SK-N-SH treated with all-trans-retinoic acid at 6 μM for 48 hours (cell line): ENCODE measurements at regions not wholly inside any gene's neighbourhood (a gene's known extent, or its start where the extent isn't known, plus 50 kb on each side); places are given as distances from the start of the nearest gene placed in this dataset.

Experiments used
- ARNTL ChIP-seq: fragments of 450-650 bp; formaldehyde crosslinking; IDR thresholded peaks from 2 replicates; pipeline ENCODE4 v1.5.0; 2020; ENCODE audit warnings: low read depth, mild to moderate bottlenecking, moderate library complexity, borderline replicate concordance
- BACH2 ChIP-seq: fragments of 250-450 bp; sonication (Bioruptor Pico); IDR thresholded peaks from 2 replicates; pipeline ENCODE4 v1.9.0; 2021; ENCODE audit warnings: mild to moderate bottlenecking, borderline replicate concordance
- CREB5 ChIP-seq: fragments of 250-450 bp; sonication (Bioruptor Pico); IDR thresholded peaks from 2 replicates; pipeline ENCODE4 v1.5.1; 2020; ENCODE audit warnings: low read depth, mild to moderate bottlenecking, moderate library complexity
- CSDC2 ChIP-seq: fragments of 250-450 bp; sonication (Bioruptor Pico); IDR thresholded peaks from 2 replicates; pipeline ENCODE4 v1.5.0; 2020; ENCODE audit warnings: mild to moderate bottlenecking, moderate library complexity
- GLIS3 ChIP-seq: fragments of 250-450 bp; sonication (Bioruptor Pico); IDR thresholded peaks from 2 replicates; pipeline ENCODE4 v1.5.0; 2020; ENCODE audit warnings: mild to moderate bottlenecking, moderate library complexity
- ISL1 ChIP-seq: fragments of 250-450 bp; sonication (Bioruptor Pico); IDR thresholded peaks from 2 replicates; pipeline ENCODE4 v2.1.2; 2022; ENCODE audit warnings: mild to moderate bottlenecking, moderate library complexity
- POU6F1 ChIP-seq: fragments of 250-450 bp; sonication (Bioruptor Pico); IDR thresholded peaks from 2 replicates; pipeline ENCODE4 v1.8.0; 2021; ENCODE audit warnings: low read depth, mild to moderate bottlenecking, moderate library complexity, borderline replicate concordance
- RARB ChIP-seq: fragments of 250-450 bp; sonication (Bioruptor Pico); IDR thresholded peaks from 2 replicates; pipeline ENCODE4 v1.8.0; 2021; ENCODE audit warnings: mild to moderate bottlenecking, moderate library complexity
- SNAI2 ChIP-seq: fragments of 250-450 bp; sonication (Bioruptor Pico); IDR thresholded peaks from 2 replicates; pipeline ENCODE4 v1.5.0; 2020; ENCODE audit warnings: mild to moderate bottlenecking, moderate library complexity
- TCF4 ChIP-seq: fragments of 250-450 bp; sonication (Bioruptor Pico); IDR thresholded peaks from 2 replicates; pipeline ENCODE4 v1.8.0; 2021; ENCODE audit warnings: mild to moderate bottlenecking, moderate library complexity, borderline replicate concordance
- ZFP30 ChIP-seq: fragments of 450-650 bp; formaldehyde crosslinking; IDR thresholded peaks from 2 replicates; pipeline ENCODE4 v1.5.0; 2022; ENCODE audit warnings: mild to moderate bottlenecking, moderate library complexity
- ZNF565 ChIP-seq: fragments of 450-650 bp; formaldehyde crosslinking; conservative IDR thresholded peaks from 2 replicates; pipeline ENCODE4 v1.5.0; 2020; ENCODE audit warnings: low read depth, mild to moderate bottlenecking, moderate library complexity
- ZNF70 ChIP-seq: fragments of 450-650 bp; formaldehyde crosslinking; IDR thresholded peaks from 2 replicates; pipeline ENCODE4 v1.5.0; 2020; ENCODE audit warnings: mild to moderate bottlenecking, moderate library complexity
- TF ChIP-seq, protein P1 (sequence below): fragments of 250-450 bp; sonication (Bioruptor Pico); IDR thresholded peaks from 2 replicates; pipeline ENCODE4 v1.8.0; 2020; ENCODE audit warnings: mild to moderate bottlenecking, moderate library complexity, borderline replicate concordance

DNA sequence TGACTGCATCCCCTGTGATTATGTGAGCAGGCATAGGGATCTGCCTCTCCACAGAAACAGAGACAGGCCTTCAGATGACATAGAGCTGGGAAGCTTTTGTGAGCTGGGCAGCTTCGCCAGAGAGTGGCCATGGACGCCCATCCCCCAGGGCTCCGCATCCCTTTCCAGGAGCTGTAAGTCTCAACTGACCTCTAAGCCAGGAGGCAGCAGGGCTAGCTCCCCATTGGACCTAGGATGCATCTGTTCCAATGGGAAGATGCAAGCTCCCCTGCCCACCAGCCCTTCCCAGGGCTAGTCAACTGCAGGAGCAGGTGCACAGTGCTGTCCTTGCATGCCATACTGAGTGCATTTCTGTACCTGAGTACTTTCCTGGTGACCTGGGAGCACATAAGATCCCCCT lies 663.6 kb downstream of the RNF144B start:
- TF ChIP-seq, protein P1, sequence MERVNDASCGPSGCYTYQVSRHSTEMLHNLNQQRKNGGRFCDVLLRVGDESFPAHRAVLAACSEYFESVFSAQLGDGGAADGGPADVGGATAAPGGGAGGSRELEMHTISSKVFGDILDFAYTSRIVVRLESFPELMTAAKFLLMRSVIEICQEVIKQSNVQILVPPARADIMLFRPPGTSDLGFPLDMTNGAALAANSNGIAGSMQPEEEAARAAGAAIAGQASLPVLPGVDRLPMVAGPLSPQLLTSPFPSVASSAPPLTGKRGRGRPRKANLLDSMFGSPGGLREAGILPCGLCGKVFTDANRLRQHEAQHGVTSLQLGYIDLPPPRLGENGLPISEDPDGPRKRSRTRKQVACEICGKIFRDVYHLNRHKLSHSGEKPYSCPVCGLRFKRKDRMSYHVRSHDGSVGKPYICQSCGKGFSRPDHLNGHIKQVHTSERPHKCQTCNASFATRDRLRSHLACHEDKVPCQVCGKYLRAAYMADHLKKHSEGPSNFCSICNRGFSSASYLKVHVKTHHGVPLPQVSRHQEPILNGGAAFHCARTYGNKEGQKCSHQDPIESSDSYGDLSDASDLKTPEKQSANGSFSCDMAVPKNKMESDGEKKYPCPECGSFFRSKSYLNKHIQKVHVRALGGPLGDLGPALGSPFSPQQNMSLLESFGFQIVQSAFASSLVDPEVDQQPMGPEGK (CRISPR knock-in tag): no peak
- no peak for TF ChIP-seq BACH2 (CRISPR knock-in tag)
- no peak for TF ChIP-seq ZFP30 (CRISPR knock-in tag)
- TF ChIP-seq ISL1 (CRISPR knock-in tag): no peak
- no peak for TF ChIP-seq GLIS3 (CRISPR knock-in tag)
- TF ChIP-seq ZNF565 (CRISPR knock-in tag): no peak
- no peak for TF ChIP-seq ZNF70
- no peak for TF ChIP-seq ARNTL (CRISPR knock-in tag)
- TF ChIP-seq POU6F1 (CRISPR knock-in tag): no peak
- TF ChIP-seq CSDC2 (CRISPR knock-in tag): no peak
- no peak for TF ChIP-seq RARB (CRISPR knock-in tag)
- TF ChIP-seq TCF4 (CRISPR knock-in tag): no peak
- TF ChIP-seq CREB5 (CRISPR knock-in tag): no peak
- TF ChIP-seq SNAI2: no peak
